ENCODE measurements at regions not wholly inside any gene's neighbourhood (a gene's known extent, or its start where the extent isn't known, plus 50 kb on each side); places are given as distances from the start of the nearest gene placed in this dataset.

DNA sequence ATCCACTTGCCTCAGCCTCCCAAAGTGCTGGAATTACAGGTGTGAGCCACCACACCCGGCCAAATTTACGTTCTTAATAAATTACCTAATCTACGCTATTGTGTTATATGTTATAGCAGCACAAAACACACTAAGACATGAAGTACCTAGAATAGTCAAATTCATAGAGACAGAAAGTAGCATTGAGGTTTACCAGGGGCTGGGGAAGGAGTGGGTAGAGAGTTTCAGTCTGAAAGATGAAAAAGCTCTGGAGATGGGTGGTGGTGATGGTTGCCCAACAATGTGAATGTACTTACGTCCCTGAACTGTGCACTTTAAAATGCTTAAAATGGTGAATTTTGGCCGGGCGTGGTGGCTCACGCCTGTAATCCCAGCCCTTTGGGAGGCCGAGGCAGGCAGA lies 65.7 kb upstream of the NUP50 start:
- POLR2A ChIA-PET: no interaction called here
- H3K36me3 Mint-ChIP-seq (ENCODE audit: insufficient read depth, unreplicated experiment): no peaks in the 10 kb centered on the region
- no peak overlapping the region for H3K4me3 Mint-ChIP-seq (ENCODE audit: unreplicated experiment)
- Histone ChIP-seq H3K4me1 (0 out of 2 replicates have a peak, but pooled peaks cover 4% of the 10 kb centered on the region), H3K9me3 (no peaks in the 10 kb centered on the region), H3K27me3 (replicated peaks; ENCODE audit: control insufficient read depth, insufficient read depth, low read length) (no peaks in the 10 kb centered on the region), H3K36me3 (ENCODE audit: control insufficient read depth, insufficient read depth, low read length) (no peaks in the 10 kb centered on the region), H3K4me3 (ENCODE audit: low read depth, low read length) (no peak overlapping the region)
- peaks cover 3% of the 10 kb centered on the region for H3K27me3 Mint-ChIP-seq (ENCODE audit: insufficient read depth, unreplicated experiment)
- CTCF ChIA-PET: no interaction called here
- H3K27ac Mint-ChIP-seq (ENCODE audit: unreplicated experiment): no peak overlapping the region
- intact Hi-C loops (cut with micrococcal nuclease; ENCODE audit: unreplicated experiment): no loop called here
- no peak for TF ChIP-seq CTCF (IDR thresholded peaks at IDR 0.05; ENCODE audit: insufficient read depth in 1 of 2, low read depth in 1 of 2, low read length in 1 of 2, severe bottlenecking in 1 of 2, unreplicated experiment in 1 of 2)
- BruUV-seq (replicated peaks): no TSS peak
- H3K9me3 Mint-ChIP-seq (ENCODE audit: unreplicated experiment): no peaks in the 10 kb centered on the region
- H3K4me1 Mint-ChIP-seq (ENCODE audit: low read depth, unreplicated experiment): peaks cover 6% of the 10 kb centered on the region
- no peak for DNase-seq

DNA sequence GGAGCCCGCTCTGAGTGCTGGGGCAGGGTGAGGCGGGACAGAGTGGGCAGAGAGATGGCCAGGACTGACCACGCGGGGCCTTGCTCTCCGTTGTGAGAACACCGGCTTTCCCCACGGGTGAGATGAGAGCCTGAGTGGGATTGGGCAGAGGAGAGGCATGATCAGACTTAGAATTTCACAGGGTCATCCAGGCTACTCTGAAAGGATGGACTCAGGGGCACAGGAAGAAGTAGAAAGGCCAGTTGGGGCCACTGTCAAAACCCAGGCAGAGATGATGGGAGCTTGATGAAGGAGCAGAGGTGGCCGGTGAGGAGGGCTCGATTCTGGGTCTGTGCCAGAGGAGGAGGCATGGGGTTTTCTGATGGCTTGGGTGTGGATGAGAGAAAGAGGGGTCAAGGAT lies 63.8 kb upstream of the NUP50 start:
- Histone ChIP-seq H3K4me1 (0 out of 2 replicates have a peak, but pooled peaks cover 4% of the 10 kb centered on the region), H3K27me3 (replicated peaks; ENCODE audit: control insufficient read depth, insufficient read depth, low read length) (no peaks in the 10 kb centered on the region), H3K36me3 (ENCODE audit: control insufficient read depth, insufficient read depth, low read length) (no peaks in the 10 kb centered on the region), H3K4me3 (ENCODE audit: low read depth, low read length) (no peak overlapping the region), H3K9me3 (no peaks in the 10 kb centered on the region)
- H3K9me3 Mint-ChIP-seq (ENCODE audit: unreplicated experiment): no peaks in the 10 kb centered on the region
- no peak for TF ChIP-seq CTCF (IDR thresholded peaks at IDR 0.05; ENCODE audit: insufficient read depth in 1 of 2, low read depth in 1 of 2, low read length in 1 of 2, severe bottlenecking in 1 of 2, unreplicated experiment in 1 of 2)
- POLR2A ChIA-PET: no interaction called here
- CTCF ChIA-PET: no interaction called here
- H3K4me1 Mint-ChIP-seq (ENCODE audit: low read depth, unreplicated experiment): peaks cover 7% of the 10 kb centered on the region
- no peaks in the 10 kb centered on the region for H3K36me3 Mint-ChIP-seq (ENCODE audit: insufficient read depth, unreplicated experiment)
- intact Hi-C loops (cut with micrococcal nuclease; ENCODE audit: unreplicated experiment): loop anchor here (5.0 to 10.0 kb wide), 3 partner anchors 62 to 147 kb away; partner anchors contain the start of gene NUP50
- H3K4me3 Mint-ChIP-seq (ENCODE audit: unreplicated experiment): no peak overlapping the region
- H3K27ac Mint-ChIP-seq (ENCODE audit: unreplicated experiment): no peak overlapping the region
- DNase-seq: no peak
- no TSS peak for BruUV-seq (replicated peaks)
- peaks cover 3% of the 10 kb centered on the region for H3K27me3 Mint-ChIP-seq (ENCODE audit: insufficient read depth, unreplicated experiment)

DNA sequence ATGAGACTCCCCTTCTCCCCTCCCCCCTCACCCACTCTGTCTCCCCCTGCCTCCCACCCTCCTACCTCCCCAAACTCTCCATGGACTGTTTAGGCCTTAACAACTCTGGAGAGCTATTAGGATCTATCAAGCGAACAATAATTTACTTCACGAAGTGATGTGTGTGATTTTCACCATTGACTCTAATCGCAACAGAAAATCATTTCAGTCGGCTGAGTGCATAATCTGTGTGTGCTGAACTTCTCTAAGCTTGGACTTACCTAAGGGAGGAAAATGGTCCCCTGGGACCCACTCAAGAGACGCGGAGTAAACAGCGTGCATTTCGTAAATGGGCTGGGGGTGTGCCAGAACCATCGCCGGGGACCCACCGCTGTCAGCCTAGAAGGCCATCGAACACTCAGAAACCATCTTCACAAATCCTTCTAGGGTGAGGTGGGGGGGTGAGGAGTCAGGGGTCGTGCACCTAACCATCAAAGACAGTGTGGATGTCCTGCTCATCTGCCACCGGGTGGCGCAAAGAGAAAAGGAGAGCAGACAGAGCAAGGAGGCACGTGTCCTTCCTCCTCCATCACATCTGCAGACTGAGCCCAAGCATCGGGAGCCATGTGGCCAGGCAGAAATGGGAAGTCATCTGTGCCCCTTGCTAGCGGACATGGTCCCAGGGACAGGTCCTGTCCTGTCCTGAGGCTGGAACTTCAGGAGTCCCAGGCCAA lies 62.1 kb upstream of the NUP50 start:
- no peak overlapping the region for H3K4me3 ChIP-seq (ENCODE audit: low read depth, low read length)
- Mint-ChIP-seq H3K36me3 (ENCODE audit: insufficient read depth, unreplicated experiment) (no peaks in the 10 kb centered on the region), H3K27me3 (ENCODE audit: insufficient read depth, unreplicated experiment) (no peaks in the 10 kb centered on the region), H3K27ac (ENCODE audit: unreplicated experiment) (no peak overlapping the region), H3K9me3 (ENCODE audit: unreplicated experiment) (no peaks in the 10 kb centered on the region), H3K4me3 (ENCODE audit: unreplicated experiment) (no peak overlapping the region), H3K4me1 (ENCODE audit: low read depth, unreplicated experiment) (peaks cover 15% of the 10 kb centered on the region)
- POLR2A ChIA-PET: no interaction called here
- H3K27me3 ChIP-seq (replicated peaks; ENCODE audit: control insufficient read depth, insufficient read depth, low read length): no peaks in the 10 kb centered on the region
- BruUV-seq (replicated peaks): no TSS peak
- H3K9me3 ChIP-seq: no peaks in the 10 kb centered on the region
- peak; percentile 75 for DNase-seq
- TF ChIP-seq CTCF (IDR thresholded peaks at IDR 0.05; ENCODE audit: insufficient read depth in 1 of 2, low read depth in 1 of 2, low read length in 1 of 2, severe bottlenecking in 1 of 2, unreplicated experiment in 1 of 2): peak; percentile 63 to 73
- CTCF ChIA-PET: interaction anchor here (0.5 to 1.0 kb wide), 3 partner anchors 105 to 403 kb away, joined by 3 to 7 read pairs (median 4); no protein-coding TSS in a partner anchor
- intact Hi-C loops (cut with micrococcal nuclease; ENCODE audit: unreplicated experiment): loop anchor here (1.0 to 10.0 kb wide), 4 partner anchors 61 to 162 kb away; partner anchors contain the start of gene NUP50
- no peaks in the 10 kb centered on the region for H3K36me3 ChIP-seq (ENCODE audit: control insufficient read depth, insufficient read depth, low read length)
- no peaks in the 10 kb centered on the region for H3K4me1 ChIP-seq
